MM.1S (cell line): ENCODE measurements at regions not wholly inside any gene's neighbourhood (a gene's known extent, or its start where the extent isn't known, plus 50 kb on each side); places are given as distances from the start of the nearest gene placed in this dataset.

Experiments used
- DNase-seq: peaks from one replicate; pipeline ENCODE4 v3.0.0-alpha.2; 2015
- H2AFZ ChIP-seq: fragments of 300-600 bp; sonication (generic); 2 replicates; pipeline ENCODE4 v1.6.0; 2016; ENCODE audit warnings: antibody characterized with exemption, low read length
- H3F3A ChIP-seq: fragments of 300-600 bp; sonication (generic); 2 replicates; pipeline ENCODE4 v1.6.1; 2016; ENCODE audit warnings: mild to moderate bottlenecking, antibody characterized with exemption, low read length, moderate library complexity, mixed read lengths; ENCODE audit not compliant: insufficient read depth
- H3K27ac ChIP-seq: fragments of 300-600 bp; sonication (generic); 2 replicates; pipeline ENCODE4 v1.5.1; 2016; ENCODE audit warnings: mild to moderate bottlenecking, low read length
- H3K27me3 ChIP-seq: fragments of 300-600 bp; sonication (generic); replicated peaks from 2 replicates; pipeline ENCODE4 v1.6.0; 2016; ENCODE audit warnings: low read length; ENCODE audit not compliant: insufficient read depth
- H3K36me3 ChIP-seq: fragments of 300-600 bp; sonication (generic); replicated peaks from 2 replicates; pipeline ENCODE4 v1.6.1; 2016; ENCODE audit warnings: mild to moderate bottlenecking, low read length, mixed read lengths; ENCODE audit not compliant: insufficient read depth
- H3K4me1 ChIP-seq: fragments of 300-600 bp; sonication (generic); 2 replicates; pipeline ENCODE4 v1.6.1; 2016; ENCODE audit warnings: low read length, mixed read lengths
- H3K4me2 ChIP-seq: fragments of 300-600 bp; sonication (generic); 2 replicates; pipeline ENCODE4 v1.6.0; 2016; ENCODE audit warnings: low read depth, low read length
- H3K4me3 ChIP-seq: fragments of 300-600 bp; sonication (generic); 2 replicates; pipeline ENCODE4 v1.5.1; 2016; ENCODE audit warnings: low read length, mixed read lengths
- H3K79me2 ChIP-seq: fragments of 300-600 bp; sonication (generic); 2 replicates; pipeline ENCODE4 v1.6.1; 2016; ENCODE audit warnings: mixed run types, low read length, mixed read lengths
- H3K9ac ChIP-seq: fragments of 300-600 bp; sonication (generic); 2 replicates; pipeline ENCODE4 v1.6.1; 2016; ENCODE audit warnings: low read length, mixed read lengths
- H3K9me2 ChIP-seq: fragments of 300-600 bp; sonication (generic); replicated peaks from 2 replicates; pipeline ENCODE4 v1.6.1; 2016; ENCODE audit warnings: mild to moderate bottlenecking, low read length, mixed read lengths; ENCODE audit not compliant: insufficient read depth
- H3K9me3 ChIP-seq: fragments of 300-600 bp; sonication (generic); replicated peaks from 2 replicates; pipeline ENCODE4 v1.6.1; 2016; ENCODE audit warnings: mild to moderate bottlenecking, low read length, mixed read lengths; ENCODE audit not compliant: insufficient read depth
- H4K20me1 ChIP-seq: fragments of 300-600 bp; sonication (generic); 2 replicates; pipeline ENCODE4 v1.6.1; 2016; ENCODE audit warnings: mild to moderate bottlenecking, low read length, moderate library complexity, mixed read lengths; ENCODE audit not compliant: insufficient read depth
- EZH2 ChIP-seq: fragments of 300-600 bp; sonication (generic); optimal IDR thresholded peaks from 2 replicates; pipeline ENCODE3; 2017; ENCODE audit warnings: low read depth, mild to moderate bottlenecking, antibody characterized with exemption, low read length, mixed read lengths
- EZH2phosphoT487 ChIP-seq: fragments of 300-600 bp; sonication (generic); IDR thresholded peaks from 2 replicates; pipeline ENCODE4 v1.6.1; 2018; ENCODE audit warnings: antibody characterized with exemption, low read length
- TF ChIP-seq, protein P1 (sequence below): fragments of 300-600 bp; sonication (generic); IDR thresholded peaks from 2 replicates; pipeline ENCODE4 v1.5.1; 2016; ENCODE audit warnings: antibody characterized with exemption, low read length, mixed read lengths

DNA sequence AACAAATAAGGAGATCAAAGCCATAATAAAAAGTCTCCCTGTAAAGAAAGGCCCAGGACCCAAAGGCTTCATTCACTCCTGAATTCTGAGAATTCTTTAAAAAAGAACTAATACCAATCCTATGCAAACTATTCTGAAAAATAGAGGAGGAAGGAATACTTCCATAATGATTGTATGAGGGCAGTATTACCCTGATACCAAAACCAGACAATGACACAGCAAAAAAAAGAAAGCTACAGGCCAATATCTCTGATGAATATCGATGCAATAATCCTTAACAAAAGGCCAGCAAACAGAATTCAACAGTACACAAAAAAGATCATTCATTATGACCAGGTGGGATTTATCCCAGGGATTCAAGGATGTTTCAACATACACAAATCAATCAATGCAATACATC is 457.8 kb upstream of the FBXO33 start:
- no peak for TF ChIP-seq EZH2
- TF ChIP-seq, protein P1, sequence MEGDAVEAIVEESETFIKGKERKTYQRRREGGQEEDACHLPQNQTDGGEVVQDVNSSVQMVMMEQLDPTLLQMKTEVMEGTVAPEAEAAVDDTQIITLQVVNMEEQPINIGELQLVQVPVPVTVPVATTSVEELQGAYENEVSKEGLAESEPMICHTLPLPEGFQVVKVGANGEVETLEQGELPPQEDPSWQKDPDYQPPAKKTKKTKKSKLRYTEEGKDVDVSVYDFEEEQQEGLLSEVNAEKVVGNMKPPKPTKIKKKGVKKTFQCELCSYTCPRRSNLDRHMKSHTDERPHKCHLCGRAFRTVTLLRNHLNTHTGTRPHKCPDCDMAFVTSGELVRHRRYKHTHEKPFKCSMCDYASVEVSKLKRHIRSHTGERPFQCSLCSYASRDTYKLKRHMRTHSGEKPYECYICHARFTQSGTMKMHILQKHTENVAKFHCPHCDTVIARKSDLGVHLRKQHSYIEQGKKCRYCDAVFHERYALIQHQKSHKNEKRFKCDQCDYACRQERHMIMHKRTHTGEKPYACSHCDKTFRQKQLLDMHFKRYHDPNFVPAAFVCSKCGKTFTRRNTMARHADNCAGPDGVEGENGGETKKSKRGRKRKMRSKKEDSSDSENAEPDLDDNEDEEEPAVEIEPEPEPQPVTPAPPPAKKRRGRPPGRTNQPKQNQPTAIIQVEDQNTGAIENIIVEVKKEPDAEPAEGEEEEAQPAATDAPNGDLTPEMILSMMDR, result no peak
- no peak for TF ChIP-seq EZH2phosphoT487
- Histone ChIP-seq H3K9me2 (no peaks in the 10 kb centered on the region), H3F3A (no peaks in the 10 kb centered on the region), H3K4me2 (no peak overlapping the region), H4K20me1 (no peaks in the 10 kb centered on the region), H2AFZ (no peak overlapping the region), H3K36me3 (no peaks in the 10 kb centered on the region), H3K79me2 (no peaks in the 10 kb centered on the region), H3K4me1 (no peaks in the 10 kb centered on the region), H3K27me3 (no peaks in the 10 kb centered on the region), H3K9me3 (no peaks in the 10 kb centered on the region), H3K4me3 (no peak overlapping the region), H3K9ac (no peak overlapping the region), H3K27ac (no peak overlapping the region)
- DNase-seq, result no peak

GRCh38 chr14:39884091-39884490 is 451.9 kb upstream of the FBXO33 start:
- no peaks in the 10 kb centered on the region for H3K27me3 ChIP-seq
- no peaks in the 10 kb centered on the region for H3K36me3 ChIP-seq
- TF ChIP-seq, protein P1, result no peak
- no peak for TF ChIP-seq EZH2phosphoT487
- TF ChIP-seq EZH2, result no peak
- no peaks in the 10 kb centered on the region for H3K9me3 ChIP-seq
- no peak overlapping the region for H3K4me2 ChIP-seq
- no peak overlapping the region for H3K4me3 ChIP-seq
- no peaks in the 10 kb centered on the region for H4K20me1 ChIP-seq
- no peak overlapping the region for H2AFZ ChIP-seq
- H3F3A ChIP-seq, result no peaks in the 10 kb centered on the region
- no peaks in the 10 kb centered on the region for H3K4me1 ChIP-seq
- no peaks in the 10 kb centered on the region for H3K79me2 ChIP-seq
- no peak overlapping the region for H3K27ac ChIP-seq
- no peaks in the 10 kb centered on the region for H3K9me2 ChIP-seq
- no peak overlapping the region for H3K9ac ChIP-seq
- DNase-seq, result no peak

DNA sequence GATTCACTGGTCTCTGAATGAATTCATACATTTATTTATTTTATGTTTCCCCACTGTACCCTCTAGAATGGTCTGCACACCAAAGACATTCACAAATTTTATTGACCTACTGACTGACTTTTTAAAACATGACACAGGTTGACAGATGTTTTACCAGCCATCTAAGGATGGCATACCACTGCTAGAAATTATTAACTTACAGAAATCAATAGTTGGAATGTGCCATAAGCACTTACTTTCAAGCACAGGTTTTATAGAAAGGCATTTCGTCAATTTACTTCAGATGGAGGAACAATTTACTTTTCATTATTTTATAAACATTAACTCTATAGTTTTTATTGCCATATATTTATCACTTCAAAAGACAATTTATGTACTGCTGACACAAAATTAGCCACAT is 448.7 kb upstream of the FBXO33 start:
- Histone ChIP-seq H3K4me1 (no peaks in the 10 kb centered on the region), H3K79me2 (no peaks in the 10 kb centered on the region), H4K20me1 (no peaks in the 10 kb centered on the region), H3K27me3 (no peaks in the 10 kb centered on the region), H3K27ac (no peak overlapping the region), H3K9me2 (no peaks in the 10 kb centered on the region), H3K4me3 (no peak overlapping the region), H3F3A (no peaks in the 10 kb centered on the region), H3K9me3 (no peaks in the 10 kb centered on the region), H2AFZ (no peak overlapping the region), H3K4me2 (no peak overlapping the region), H3K36me3 (no peaks in the 10 kb centered on the region), H3K9ac (no peak overlapping the region)
- no peak for DNase-seq
- TF ChIP-seq EZH2, result no peak
- TF ChIP-seq, protein P1, result no peak
- no peak for TF ChIP-seq EZH2phosphoT487
